Stimulated activated effector memory CD8-positive, alpha-beta T cell treated with anti-CD3 and anti-CD28 coated beads, Interleukin-12 subunit alpha, Interleukin-12 subunit beta, amount 100 ng/mL, for 72 hours (primary cell): ENCODE measurements at regions not wholly inside any gene's neighbourhood (a gene's known extent, or its start where the extent isn't known, plus 50 kb on each side); places are given as distances from the start of the nearest gene placed in this dataset.
"Not testable (repeated sequence)": the region's sequence is repeated elsewhere in the genome, so short reads cannot be mapped to it uniquely, and the experiment has no call there.

ENCODE experiments used
- ATAC-seq: fragments of 150-1000 bp; cut with Tn5 transposase; 2 replicates; pipeline ENCODE4 v1.10.0; 2021
- DNase-seq, 2 donors: peaks; one replicate each; pipeline ENCODE4 v3.0.0; 2021 to 2022; ENCODE audit warnings: low spot score in 2 of 2
- H3K27ac Mint-ChIP-seq: one replicate; pipeline ENCODE4 v1.8.0; 2022; ENCODE audit warnings: mild to moderate bottlenecking, mixed read lengths
- H3K36me3 Mint-ChIP-seq: one replicate; pipeline ENCODE4 v1.8.0; 2022; ENCODE audit warnings: mild to moderate bottlenecking, mixed read lengths
- H3K4me1 Mint-ChIP-seq: one replicate; pipeline ENCODE4 v1.8.0; 2022; ENCODE audit warnings: mixed read lengths
- H3K4me3 Mint-ChIP-seq: one replicate; pipeline ENCODE4 v1.8.0; 2022; ENCODE audit warnings: mild to moderate bottlenecking, mixed read lengths
- H3K9me3 Mint-ChIP-seq: one replicate; pipeline ENCODE4 v1.8.0; 2022; ENCODE audit warnings: mixed read lengths

DNA sequence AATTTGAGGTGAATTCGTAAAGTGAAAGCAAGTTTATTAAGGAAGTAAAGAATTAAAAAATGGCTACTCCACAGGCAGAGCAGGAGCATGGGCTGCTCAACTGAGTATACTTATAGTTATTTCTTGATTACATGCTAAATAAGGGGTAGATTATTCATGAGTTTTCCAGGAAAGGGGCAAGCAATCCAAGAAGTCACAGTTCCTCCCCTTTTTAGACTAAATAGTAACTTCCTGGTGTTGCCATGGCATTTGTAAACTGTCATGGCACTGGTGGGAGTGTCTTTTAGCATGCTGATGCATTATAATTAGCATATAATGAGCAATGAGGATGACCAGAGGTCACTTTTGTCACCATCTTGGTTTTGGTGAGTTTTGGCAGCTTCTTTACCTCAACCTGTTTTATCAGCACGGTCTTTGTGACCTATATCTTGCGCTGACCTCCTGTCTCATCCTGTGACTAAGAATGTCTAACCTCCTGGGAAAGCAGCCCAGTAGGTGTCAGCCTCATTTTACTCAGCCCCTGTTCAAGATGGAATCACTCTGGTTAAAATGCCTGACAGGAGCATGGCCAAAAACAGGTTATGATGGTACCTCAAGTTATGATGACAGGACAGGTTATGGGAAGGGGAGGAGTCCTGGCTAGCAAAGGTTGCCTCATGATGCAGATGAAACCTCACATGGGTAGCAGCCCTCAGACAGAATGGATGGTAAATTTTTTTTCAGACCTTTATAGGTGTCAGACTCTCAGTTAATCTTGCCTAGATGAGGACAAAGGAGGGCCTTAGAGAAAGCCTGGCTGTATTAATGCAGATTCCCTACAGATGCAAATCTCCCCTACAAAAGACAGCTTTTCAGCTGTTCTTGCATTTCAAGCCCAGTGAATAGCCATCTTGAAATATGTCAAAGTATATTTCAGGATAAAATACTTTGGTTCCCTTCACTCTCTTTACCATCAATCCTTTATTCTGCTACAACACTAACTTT is 49.7 kb downstream of the SIPA1L2 start:
- ATAC-seq: peak; percentile 94

DNA sequence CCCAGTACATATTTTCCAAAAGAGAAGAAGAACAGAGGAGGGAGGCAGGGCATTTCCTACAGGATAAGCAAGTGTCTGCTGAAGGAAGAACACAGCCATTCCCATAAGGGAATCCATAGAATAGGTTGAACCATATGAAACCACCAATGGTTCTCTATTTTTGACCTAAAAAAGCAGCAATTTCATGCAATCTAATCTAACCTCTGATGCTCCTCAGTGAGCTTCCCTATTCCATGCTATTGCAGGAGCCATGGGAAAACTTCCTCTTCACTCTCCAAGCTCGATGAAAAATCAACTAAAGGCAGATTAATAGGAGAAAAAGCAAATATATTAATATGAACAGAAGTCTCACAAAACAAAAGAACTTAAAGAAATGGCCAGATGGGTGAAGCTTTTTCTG is 50.5 kb downstream of the SIPA1L2 start:
- peak overlapping the region; percentile 61 for H3K4me3 Mint-ChIP-seq
- peak overlapping the region; percentile 91 for H3K27ac Mint-ChIP-seq
- ATAC-seq (no peak), DNase-seq (no peak)
- no peaks in the 10 kb centered on the region for H3K36me3 Mint-ChIP-seq
- H3K4me1 Mint-ChIP-seq: peaks cover 60% of the 10 kb centered on the region
- no peaks in the 10 kb centered on the region for H3K9me3 Mint-ChIP-seq

More for the DNA sequence above, 49.7 kb downstream of the SIPA1L2 start:
- peak overlapping the region; percentile 91 for H3K27ac Mint-ChIP-seq
- peaks cover 55% of the 10 kb centered on the region for H3K4me1 Mint-ChIP-seq
- no peaks in the 10 kb centered on the region for H3K9me3 Mint-ChIP-seq
- peak in 1 of 2 donors; percentile 73 for DNase-seq
- H3K36me3 Mint-ChIP-seq: no peaks in the 10 kb centered on the region
- H3K4me3 Mint-ChIP-seq: peak overlapping the region; percentile 61

DNA sequence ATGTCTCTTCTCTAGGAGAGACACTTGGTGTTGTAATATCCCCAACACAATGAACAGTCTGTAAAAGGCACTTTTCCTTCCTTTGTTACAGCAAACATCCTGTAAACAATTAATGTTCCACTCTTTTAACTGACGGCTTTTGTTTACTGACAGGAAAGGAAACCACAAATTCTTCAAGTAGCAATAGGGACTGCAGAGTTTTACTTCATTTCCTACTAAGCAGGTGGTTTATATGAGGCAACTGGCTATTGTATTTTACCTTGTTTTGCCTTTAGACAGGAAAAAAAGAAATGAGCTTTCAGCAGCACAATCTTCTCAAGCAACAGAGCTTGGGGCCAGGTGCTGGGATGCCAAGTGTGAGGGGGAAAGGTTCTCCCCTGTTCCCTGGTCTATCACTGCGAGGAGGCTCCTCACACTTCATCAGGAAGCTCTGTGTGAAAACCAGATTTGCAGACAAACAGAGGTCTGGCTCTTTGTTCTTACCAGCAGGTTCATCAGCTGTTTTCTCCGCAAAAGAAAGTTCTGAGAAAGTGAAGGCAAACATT is 51.2 kb downstream of the SIPA1L2 start:
- ATAC-seq: no peak
- no peaks in the 10 kb centered on the region for H3K36me3 Mint-ChIP-seq
- peaks cover 60% of the 10 kb centered on the region for H3K4me1 Mint-ChIP-seq
- no peak for DNase-seq
- peak overlapping the region; percentile 61 for H3K4me3 Mint-ChIP-seq
- H3K9me3 Mint-ChIP-seq: no peaks in the 10 kb centered on the region
- peak overlapping the region; percentile 91 for H3K27ac Mint-ChIP-seq

DNA sequence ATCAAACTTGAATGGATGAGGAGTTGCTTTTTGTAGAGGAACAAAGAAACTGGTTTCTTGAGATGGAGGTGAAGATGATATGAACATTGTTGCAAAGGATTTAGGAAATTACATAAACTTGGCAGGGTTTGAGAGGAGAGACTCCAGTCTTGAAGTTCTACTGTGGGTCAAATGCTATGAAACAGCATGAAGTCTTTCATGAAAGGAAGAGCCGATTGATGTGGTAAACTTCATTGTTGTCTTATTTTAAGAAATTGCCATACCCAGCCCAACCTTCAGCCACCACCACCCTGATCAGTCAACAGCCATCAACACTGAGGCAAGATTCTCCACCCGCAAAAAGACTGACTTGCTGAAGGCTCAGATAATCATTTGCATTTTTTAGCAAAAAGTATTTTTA is 52.2 kb downstream of the SIPA1L2 start:
- Mint-ChIP-seq H3K4me3 (no peak overlapping the region), H3K36me3 (no peaks in the 10 kb centered on the region), H3K4me1 (peaks cover 60% of the 10 kb centered on the region), H3K27ac (no peak overlapping the region), H3K9me3 (no peaks in the 10 kb centered on the region)
- no peak for ATAC-seq
- no peak for DNase-seq

DNA sequence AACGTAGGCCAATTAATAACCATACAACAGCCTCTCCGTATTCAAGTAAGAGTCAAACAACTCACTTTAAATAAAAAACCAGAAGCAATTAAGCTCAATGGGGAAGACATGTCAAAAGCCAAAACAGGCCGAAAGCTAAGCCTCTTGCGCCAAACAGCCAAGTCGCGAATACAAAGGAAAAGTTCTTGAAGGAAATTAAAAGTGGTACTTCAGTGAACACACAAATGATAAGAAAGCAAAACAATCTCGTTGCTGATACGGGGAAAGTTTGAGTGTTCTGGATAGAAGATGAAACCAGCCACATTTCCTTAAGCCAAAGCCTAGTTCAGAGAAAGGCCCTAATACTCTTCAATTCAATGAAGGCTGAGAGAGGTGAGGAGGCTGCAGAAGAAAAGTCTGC is 53.4 kb downstream of the SIPA1L2 start:
- Mint-ChIP-seq H3K36me3 (no peaks in the 10 kb centered on the region), H3K9me3 (no peaks in the 10 kb centered on the region), H3K4me3 (no peak overlapping the region), H3K4me1 (peaks cover 60% of the 10 kb centered on the region), H3K27ac (peak overlapping the region; percentile 14)
- ATAC-seq (no peak), DNase-seq (no peak)

DNA sequence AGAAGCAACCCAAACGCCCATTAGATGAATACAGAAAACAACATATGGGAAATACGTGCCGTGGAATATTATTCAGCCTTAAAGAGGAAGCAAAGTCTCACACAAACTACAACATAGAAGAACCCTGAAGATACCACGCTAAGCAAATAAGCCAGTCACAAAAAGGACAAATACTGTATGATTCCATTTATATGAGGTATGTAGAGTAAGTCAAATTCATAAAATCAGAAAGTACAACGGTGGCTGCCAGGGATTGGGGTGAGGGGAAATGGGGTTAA is 54.2 kb downstream of the SIPA1L2 start:
- ATAC-seq: no peak
- H3K4me1 Mint-ChIP-seq: peaks cover 51% of the 10 kb centered on the region
- H3K36me3 Mint-ChIP-seq: no peaks in the 10 kb centered on the region
- peak overlapping the region; percentile 66 for H3K4me3 Mint-ChIP-seq
- no peak for DNase-seq
- peak overlapping the region; percentile 89 for H3K27ac Mint-ChIP-seq
- H3K9me3 Mint-ChIP-seq: no peaks in the 10 kb centered on the region

DNA sequence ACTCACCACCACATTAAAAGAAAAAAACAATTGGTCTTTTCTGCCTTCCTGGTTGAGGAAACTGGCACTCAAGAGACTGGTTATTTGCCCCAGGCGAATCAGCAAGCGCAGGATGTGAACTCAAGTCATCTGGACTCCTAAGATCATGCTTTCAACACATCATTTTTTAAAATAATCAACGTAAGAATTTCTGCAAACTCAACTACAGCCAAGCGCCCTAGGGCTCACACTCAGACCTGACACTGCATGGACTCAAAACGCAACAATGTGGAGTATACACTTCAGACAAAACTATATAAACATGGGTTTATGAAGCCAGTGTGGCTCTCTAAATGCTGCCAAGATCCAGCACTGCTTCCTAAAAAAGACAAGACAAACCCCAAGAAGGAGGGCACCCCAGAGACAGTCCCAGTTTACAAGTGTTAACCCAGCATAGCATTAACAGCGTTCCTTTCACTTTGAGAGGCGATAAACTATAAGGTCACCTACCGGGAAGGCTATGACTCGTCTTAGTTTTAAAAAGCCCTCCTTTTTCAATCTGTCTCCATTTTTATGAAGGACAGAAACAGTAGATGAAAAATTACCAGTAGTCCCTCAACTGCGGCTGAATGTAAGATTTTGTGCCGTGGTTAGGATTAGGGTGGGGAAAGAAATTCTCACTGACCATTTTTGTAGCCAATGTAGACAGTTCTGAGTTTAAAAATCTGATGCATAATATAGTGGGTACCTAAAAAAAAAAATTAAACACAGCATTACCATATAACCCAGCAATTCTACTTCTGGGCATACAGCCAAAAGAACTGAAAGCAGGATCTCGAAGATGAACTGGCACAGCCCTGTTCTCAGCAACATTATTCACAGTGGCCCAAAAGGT is 54.8 kb downstream of the SIPA1L2 start:
- DNase-seq: no peak
- ATAC-seq: peak; percentile 69
- Mint-ChIP-seq H3K27ac (peak overlapping the region; percentile 89), H3K36me3 (no peaks in the 10 kb centered on the region), H3K4me1 (peaks cover 46% of the 10 kb centered on the region), H3K9me3 (no peaks in the 10 kb centered on the region), H3K4me3 (peak overlapping the region; percentile 66)

DNA sequence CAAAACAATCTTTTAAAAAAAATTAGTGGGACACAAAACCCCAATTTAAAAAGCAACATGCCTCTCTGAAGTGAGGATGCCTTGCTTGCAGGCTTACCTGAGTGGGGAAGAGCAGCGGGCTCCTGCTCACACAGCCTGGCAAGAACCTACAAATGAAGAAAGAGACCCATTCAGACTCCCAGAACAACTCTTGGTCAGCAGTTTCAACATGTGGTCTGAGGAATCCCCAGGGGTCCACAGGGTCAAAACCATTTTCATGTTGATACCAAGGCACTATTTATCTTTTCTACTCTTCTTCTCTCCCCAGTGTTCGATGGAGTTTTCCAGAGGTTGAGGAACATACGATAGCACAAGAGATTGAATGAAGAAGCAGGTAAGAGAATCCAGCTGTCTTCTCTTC is 55.9 kb downstream of the SIPA1L2 start:
- H3K27ac Mint-ChIP-seq: no peak overlapping the region
- peaks cover 35% of the 10 kb centered on the region for H3K4me1 Mint-ChIP-seq
- DNase-seq (no peak), ATAC-seq (no peak)
- no peak overlapping the region for H3K4me3 Mint-ChIP-seq
- no peaks in the 10 kb centered on the region for H3K9me3 Mint-ChIP-seq
- no peaks in the 10 kb centered on the region for H3K36me3 Mint-ChIP-seq

DNA sequence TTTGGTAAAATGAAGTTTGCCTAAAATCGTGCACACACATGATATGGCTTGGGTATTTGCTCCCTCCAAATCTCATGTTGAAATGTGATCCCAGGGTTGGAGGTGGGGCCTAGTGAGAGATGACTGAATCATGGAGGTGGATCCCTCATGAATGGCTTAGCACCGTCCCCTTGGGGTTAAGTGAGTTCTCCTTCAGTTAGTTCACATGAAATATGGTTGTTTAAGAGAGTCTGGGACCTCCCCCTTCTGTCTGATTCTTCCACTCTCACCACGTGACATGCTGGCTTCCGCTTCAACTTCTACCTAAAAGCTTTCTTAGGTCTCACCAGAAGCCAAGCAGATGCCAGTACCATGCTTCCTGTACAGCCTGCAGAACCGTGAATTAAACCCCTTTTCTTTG is 58.4 kb downstream of the SIPA1L2 start:
- DNase-seq: no peak
- Mint-ChIP-seq H3K27ac (no peak overlapping the region), H3K36me3 (no peaks in the 10 kb centered on the region), H3K9me3 (no peaks in the 10 kb centered on the region), H3K4me1 (peaks cover 31% of the 10 kb centered on the region), H3K4me3 (no peak overlapping the region)
- no peak for ATAC-seq

DNA sequence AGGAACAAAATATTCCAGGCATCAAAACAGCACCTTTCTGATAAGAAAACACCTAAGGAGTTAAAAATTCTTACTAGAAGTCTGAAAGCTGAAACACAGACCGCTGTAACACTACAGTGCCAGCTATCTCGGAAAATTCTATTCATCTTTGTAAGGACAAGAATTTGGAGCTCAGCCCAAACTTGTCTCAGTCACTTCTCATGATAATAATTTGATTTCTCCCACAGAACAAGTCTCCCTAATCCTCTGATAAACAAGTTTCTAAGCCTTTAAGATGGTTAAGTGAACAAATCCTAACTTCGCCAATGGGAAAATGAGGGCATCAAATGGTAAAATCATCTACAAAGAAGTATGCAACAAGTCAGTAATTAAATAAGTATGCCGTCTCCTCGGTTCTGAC is 59.9 kb downstream of the SIPA1L2 start:
- Mint-ChIP-seq H3K9me3 (no peaks in the 10 kb centered on the region), H3K27ac (no peak overlapping the region), H3K36me3 (no peaks in the 10 kb centered on the region), H3K4me1 (peaks cover 16% of the 10 kb centered on the region), H3K4me3 (no peak overlapping the region)
- ATAC-seq (no peak), DNase-seq (no peak)

DNA sequence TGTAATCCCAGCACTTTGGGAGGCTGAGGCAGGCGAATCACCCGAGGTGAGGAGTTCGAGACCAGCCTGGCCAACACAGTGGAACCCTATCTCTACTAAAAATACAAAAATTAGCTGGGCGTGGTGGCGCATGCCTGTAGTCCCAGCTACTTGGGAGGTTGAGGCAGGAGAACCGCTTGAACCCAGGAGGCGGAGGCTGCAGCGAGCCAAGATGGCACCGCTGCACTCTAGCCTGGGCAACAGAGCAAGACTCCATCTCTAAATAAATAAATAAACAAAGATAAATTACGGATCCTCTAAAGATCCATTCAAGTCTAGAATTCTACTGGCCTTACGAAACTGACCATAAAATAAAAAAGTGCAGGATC is 60.4 kb downstream of the SIPA1L2 start:
- not testable (repeated sequence) for H3K27ac Mint-ChIP-seq, H3K4me3 Mint-ChIP-seq, H3K9me3 Mint-ChIP-seq, ATAC-seq, H3K36me3 Mint-ChIP-seq, DNase-seq
- peaks cover 13% of the 10 kb centered on the region for H3K4me1 Mint-ChIP-seq

DNA sequence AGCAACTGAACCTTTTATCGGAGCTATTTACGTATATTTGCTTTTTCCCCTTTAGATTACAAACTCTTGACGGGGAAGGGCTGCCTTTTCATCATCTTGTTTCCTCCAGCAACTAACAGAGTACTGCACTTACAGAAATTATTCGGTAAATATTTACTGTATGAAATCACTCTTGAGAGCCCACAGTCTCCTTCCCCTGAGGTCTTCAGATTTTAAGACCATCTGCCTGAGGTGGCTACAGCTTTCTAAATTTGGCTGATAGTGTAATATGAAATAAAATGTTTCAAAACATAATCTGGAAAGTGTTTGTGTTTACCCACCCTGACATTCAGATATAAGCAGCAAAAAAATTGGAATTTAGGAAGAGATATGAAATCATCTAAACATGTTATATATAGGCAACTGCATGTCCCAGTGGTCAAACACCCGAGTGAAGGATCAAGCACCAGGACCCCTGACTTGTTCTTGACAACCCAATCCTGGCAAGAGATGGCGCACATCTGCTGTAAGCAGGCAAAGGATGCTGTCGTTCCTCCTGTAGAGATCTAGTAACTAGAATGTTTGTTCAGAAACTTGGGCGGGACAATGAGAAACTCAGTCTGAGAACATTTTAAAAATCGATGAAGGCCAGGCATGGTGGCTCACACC is 60.9 kb downstream of the SIPA1L2 start:
- no peak overlapping the region for H3K4me3 Mint-ChIP-seq
- no peak for DNase-seq
- H3K9me3 Mint-ChIP-seq: no peaks in the 10 kb centered on the region
- no peaks in the 10 kb centered on the region for H3K36me3 Mint-ChIP-seq
- ATAC-seq: no peak
- peaks cover 13% of the 10 kb centered on the region for H3K4me1 Mint-ChIP-seq
- H3K27ac Mint-ChIP-seq: no peak overlapping the region

DNA sequence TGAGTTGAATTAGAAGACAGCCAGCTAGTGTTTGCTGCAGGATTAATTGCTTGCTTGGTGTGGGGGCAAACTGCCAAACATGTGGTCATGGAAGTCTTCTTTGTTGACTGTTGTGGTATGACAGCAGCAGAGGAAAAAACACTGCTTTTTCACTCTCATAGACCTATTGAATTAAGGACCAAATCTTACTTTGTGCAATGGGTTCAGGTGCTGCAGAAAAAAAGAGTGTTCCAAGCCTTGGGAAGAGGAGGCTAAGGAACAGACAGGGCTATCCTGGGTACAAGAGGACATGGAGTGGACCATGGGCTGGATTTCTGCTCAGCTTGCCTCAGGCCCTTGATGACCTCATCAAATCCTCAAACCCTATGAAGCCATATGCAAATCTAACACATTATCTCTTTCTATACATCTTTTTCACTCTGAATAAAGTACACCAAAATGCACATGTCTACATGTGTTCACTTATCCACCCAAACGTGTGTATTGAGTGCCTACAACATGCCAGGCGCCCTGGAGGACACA is 61.5 kb downstream of the SIPA1L2 start:
- ATAC-seq: no peak

DNA sequence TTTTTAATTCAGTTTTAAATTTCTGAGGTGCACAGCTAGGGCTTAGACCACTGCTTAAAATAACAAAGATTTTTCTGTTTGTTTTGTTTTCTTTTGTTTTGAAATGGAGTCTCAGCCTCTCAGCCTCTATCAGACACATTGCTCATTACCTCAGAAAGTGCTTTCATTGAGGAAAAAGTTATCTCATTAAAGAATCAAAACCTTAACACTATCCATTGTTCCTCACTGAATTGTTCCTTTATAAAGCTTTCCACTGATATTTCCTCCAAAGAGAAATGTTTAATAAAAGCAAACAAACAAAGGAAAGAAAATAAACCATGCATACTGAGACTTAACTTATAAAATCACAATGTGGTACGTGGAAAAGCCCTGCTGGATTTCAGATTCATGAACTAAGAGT is 63.8 kb downstream of the SIPA1L2 start:
- ATAC-seq (no peak), DNase-seq (no peak)
- H3K4me1 Mint-ChIP-seq: peaks cover 13% of the 10 kb centered on the region

More for the DNA sequence above, 61.5 kb downstream of the SIPA1L2 start:
- H3K9me3 Mint-ChIP-seq: no peaks in the 10 kb centered on the region
- H3K27ac Mint-ChIP-seq: no peak overlapping the region
- no peaks in the 10 kb centered on the region for H3K36me3 Mint-ChIP-seq
- peaks cover 13% of the 10 kb centered on the region for H3K4me1 Mint-ChIP-seq
- DNase-seq: no peak
- H3K4me3 Mint-ChIP-seq: no peak overlapping the region

More for the DNA sequence above, 63.8 kb downstream of the SIPA1L2 start:
- Mint-ChIP-seq H3K36me3 (no peaks in the 10 kb centered on the region), H3K9me3 (no peaks in the 10 kb centered on the region), H3K4me3 (no peak overlapping the region), H3K27ac (no peak overlapping the region)
